HG02678 (cell line): ENCODE measurements at regions not wholly inside any gene's neighbourhood (a gene's known extent, or its start where the extent isn't known, plus 50 kb on each side); places are given as distances from the start of the nearest gene placed in this dataset.

Experiments
- ATAC-seq: cut with Tn5 transposase; IDR thresholded peaks from one replicate; pipeline ENCODE4 v1.9.1; 2021; ENCODE audit warnings: mild to moderate bottlenecking, moderate library complexity; ENCODE audit not compliant: unreplicated experiment

- ATAC-seq = no peak
Measured at GRCh38 chr1:59018446-59018845, 234.6 kb upstream of the JUN start.

GRCh38 chr1:59018860-59019259 is 235.0 kb upstream of the JUN start:
- no peak for ATAC-seq

GRCh38 chr1:59020151-59020997 is 236.5 kb upstream of the JUN start:
- peak; percentile 94 for ATAC-seq

- ATAC-seq = no peak
Measured at GRCh38 chr1:59022199-59022598, 238.4 kb upstream of the JUN start.

GRCh38 chr1:59022799-59023198 is 239.0 kb upstream of the JUN start:
- no peak for ATAC-seq

- ATAC-seq = no peak
Measured at GRCh38 chr1:59025201-59025600, 241.4 kb upstream of the JUN start.

- ATAC-seq = peak; percentile 95
Measured at GRCh38 chr1:59025898-59026426, 242.1 kb upstream of the JUN start.

- ATAC-seq = no peak
Measured at GRCh38 chr1:59026472-59026948, 242.7 kb upstream of the JUN start.

- no peak for ATAC-seq
Measured at GRCh38 chr1:59027177-59027576, 243.3 kb upstream of the JUN start.

- ATAC-seq = no peak
Measured at GRCh38 chr1:59028048-59028447, 244.2 kb upstream of the JUN start.

GRCh38 chr1:59029411-59030167 is 245.7 kb upstream of the JUN start:
- no peak for ATAC-seq

GRCh38 chr1:59032228-59032627 is 248.4 kb upstream of the JUN start:
- no peak for ATAC-seq

GRCh38 chr1:59033761-59034160 is 249.9 kb upstream of the JUN start:
- ATAC-seq = no peak

GRCh38 chr1:59034925-59035324 is 251.1 kb upstream of the JUN start:
- ATAC-seq = no peak

- ATAC-seq = no peak
Measured at GRCh38 chr1:59039551-59039950, 255.7 kb upstream of the JUN start.

- no peak for ATAC-seq
Measured at GRCh38 chr1:59040486-59040885, 256.4 kb upstream of the FGGY start.

- no peak for ATAC-seq
Measured at GRCh38 chr1:59041646-59042277, 255.1 kb upstream of the FGGY start.

- ATAC-seq = no peak
Measured at GRCh38 chr1:59043796-59044195, 253.1 kb upstream of the FGGY start.

GRCh38 chr1:59044535-59045121 is 252.3 kb upstream of the FGGY start:
- no peak for ATAC-seq

- no peak for ATAC-seq
Measured at GRCh38 chr1:59045137-59045536, 251.8 kb upstream of the FGGY start.

GRCh38 chr1:59045636-59046035 is 251.3 kb upstream of the FGGY start:
- no peak for ATAC-seq
